Mesenchymal stem cell (in vitro differentiated cells and primary cell): ENCODE measurements at regions not wholly inside any gene's neighbourhood (a gene's known extent, or its start where the extent isn't known, plus 50 kb on each side); places are given as distances from the start of the nearest gene placed in this dataset.
A peak's percentile ranks its signal among the peaks of the same experiment; 100 is the strongest.
"Not testable (repeated sequence)": the region's sequence is repeated elsewhere in the genome, so short reads cannot be mapped to it uniquely, and the experiment has no call there.

ENCODE experiments used
- DNase-seq: peaks from one replicate; pipeline ENCODE4 v3.0.0-alpha.2; 2013
- H2AFZ ChIP-seq: one replicate; pipeline ENCODE4 v1.6.1; 2013; ENCODE audit warnings: low read depth, mild to moderate bottlenecking, control low read depth, inconsistent platforms, low read length, moderate library complexity
- H2AK5ac ChIP-seq: 2 replicates; pipeline ENCODE4 v1.6.1; 2013; ENCODE audit warnings: low read length, moderate library complexity, mild to moderate bottlenecking, inconsistent platforms; ENCODE audit not compliant: severe bottlenecking
- H2BK120ac ChIP-seq: one replicate; pipeline ENCODE4 v1.6.1; 2013; ENCODE audit warnings: low read depth, mild to moderate bottlenecking, inconsistent platforms, low read length, moderate library complexity
- H2BK12ac ChIP-seq, 2 experiments: one replicate each; pipeline ENCODE4 v1.6.1; 2013; ENCODE audit warnings: inconsistent platforms in 2 of 2, low read length in 2 of 2, mild to moderate bottlenecking in 2 of 2, moderate library complexity in 2 of 2, control low read depth in 1 of 2
- H2BK15ac ChIP-seq: one replicate; pipeline ENCODE4 v1.6.1; 2013; ENCODE audit warnings: mild to moderate bottlenecking, low read depth, inconsistent platforms; ENCODE audit not compliant: poor library complexity, severe bottlenecking
- H2BK5ac ChIP-seq: 2 replicates; pipeline ENCODE4 v1.6.1; 2013; ENCODE audit warnings: low read depth, mild to moderate bottlenecking, low read length, control low read depth, inconsistent platforms; ENCODE audit not compliant: poor library complexity, severe bottlenecking
- H3K14ac ChIP-seq, 2 experiments: one replicate each; pipeline ENCODE4 v1.6.1; 2013; ENCODE audit warnings: inconsistent platforms in 2 of 2, low read length in 2 of 2, control low read depth in 1 of 2, mild to moderate bottlenecking in 1 of 2, moderate library complexity in 1 of 2
- H3K18ac ChIP-seq, 2 experiments: one replicate each; pipeline ENCODE4 v1.6.1; 2013; ENCODE audit warnings: inconsistent platforms in 2 of 2, low read length in 2 of 2, control low read depth in 1 of 2, low read depth in 1 of 2, mild to moderate bottlenecking in 1 of 2
- H3K23ac ChIP-seq, 2 experiments: one replicate each; pipeline ENCODE4 v1.6.1; 2013; ENCODE audit warnings: inconsistent platforms in 2 of 2, low read length in 2 of 2, mild to moderate bottlenecking in 2 of 2, moderate library complexity in 2 of 2, control low read depth in 1 of 2
- H3K27ac ChIP-seq: 2 replicates; pipeline ENCODE4 v1.5.1; 2013; ENCODE audit warnings: mild to moderate bottlenecking, moderate library complexity, low read length, control low read depth, inconsistent platforms; ENCODE audit not compliant: poor library complexity, severe bottlenecking
- H3K27me3 ChIP-seq, 2 experiments: 2 replicates each; pipeline versions ENCODE4 v1.6.1 to v1.7.0; 2013; ENCODE audit warnings: low read length in 2 of 2, mild to moderate bottlenecking in 2 of 2, moderate library complexity in 2 of 2, control low read depth in 1 of 2, inconsistent platforms in 1 of 2; ENCODE audit not compliant: control insufficient read depth in 1 of 2, insufficient read depth in 1 of 2
- H3K36me3 ChIP-seq, 2 experiments: 2 replicates each; pipeline versions ENCODE4 v1.6.1 to v1.7.0; 2013; ENCODE audit warnings: low read length in 2 of 2, control low read depth in 1 of 2, inconsistent platforms in 1 of 2, low read depth in 1 of 2, mild to moderate bottlenecking in 1 of 2; ENCODE audit not compliant: insufficient read depth in 2 of 2, control insufficient read depth in 1 of 2
- H3K4ac ChIP-seq, 2 experiments: one replicate each; pipeline ENCODE4 v1.6.1; 2013; ENCODE audit warnings: inconsistent platforms in 2 of 2, low read length in 2 of 2, mild to moderate bottlenecking in 2 of 2, moderate library complexity in 2 of 2, control low read depth in 1 of 2, low read depth in 1 of 2
- H3K4me1 ChIP-seq: 2 replicates; pipeline ENCODE4 v1.6.1; 2013; ENCODE audit warnings: low read depth, low read length, control low read depth; ENCODE audit not compliant: control insufficient read depth, insufficient read depth
- H3K4me2 ChIP-seq: 2 replicates; pipeline ENCODE4 v1.6.1; 2013; ENCODE audit warnings: low read length, mild to moderate bottlenecking, inconsistent platforms; ENCODE audit not compliant: poor library complexity, severe bottlenecking
- H3K4me3 ChIP-seq, 2 experiments: 2 replicates each; pipeline versions ENCODE4 v1.5.1 to v1.7.0; 2013; ENCODE audit warnings: low read length in 2 of 2, mild to moderate bottlenecking in 2 of 2, control low read depth in 1 of 2, low read depth in 1 of 2; ENCODE audit not compliant: insufficient read depth in 1 of 2
- H3K79me1 ChIP-seq: replicated peaks from 2 replicates; pipeline ENCODE4 v1.6.1; 2013; ENCODE audit warnings: mild to moderate bottlenecking, control low read depth, low read length, inconsistent platforms; ENCODE audit not compliant: poor library complexity, severe bottlenecking
- H3K9ac ChIP-seq: 2 replicates; pipeline ENCODE4 v1.7.0; 2013; ENCODE audit warnings: mild to moderate bottlenecking, low read length, moderate library complexity
- H3K9me3 ChIP-seq: 2 replicates; pipeline ENCODE4 v1.7.0; 2013; ENCODE audit warnings: mild to moderate bottlenecking, low read length; ENCODE audit not compliant: control insufficient read depth
- H4K8ac ChIP-seq: one replicate; pipeline ENCODE4 v1.6.1; 2013; ENCODE audit warnings: inconsistent platforms, mild to moderate bottlenecking, low read length, moderate library complexity
- H4K91ac ChIP-seq: one replicate; pipeline ENCODE4 v1.6.1; 2013; ENCODE audit warnings: mild to moderate bottlenecking, low read length, inconsistent platforms
- WGBS: methylation state at CpG from one replicate; pipeline ENCODE4 v1.1.7; 2013; ENCODE audit warnings: mixed read lengths; 5-methylcytosine and 5-hydroxymethylcytosine counted together

DNA sequence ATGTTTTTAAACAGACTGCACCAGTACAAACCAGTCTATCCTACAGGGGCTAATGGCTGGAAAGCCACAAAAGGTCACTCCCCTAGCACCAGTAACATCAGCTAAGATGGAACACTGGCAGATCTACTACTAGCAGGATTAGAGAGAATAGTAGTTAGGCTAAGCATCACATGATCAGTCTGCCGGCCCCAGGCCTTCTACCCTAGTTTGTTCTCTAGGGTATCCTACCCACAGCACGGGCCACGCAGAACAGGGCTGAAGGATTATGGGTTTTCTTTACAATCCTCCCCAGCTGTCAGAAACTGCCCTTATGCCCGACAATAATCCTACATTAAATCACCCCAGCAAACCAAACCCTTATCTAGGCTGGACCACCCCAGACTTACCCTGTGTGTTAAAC lies 156.0 kb downstream of the LY86 start:
- H2BK120ac ChIP-seq, result no peak overlapping the region
- no peak for DNase-seq
- H3K4me1 ChIP-seq, result peaks cover 8% of the 10 kb centered on the region
- H3K18ac ChIP-seq, result no peak overlapping the region
- no peak overlapping the region for H4K8ac ChIP-seq
- no peak overlapping the region for H3K27ac ChIP-seq
- H2BK5ac ChIP-seq, result no peak overlapping the region
- no peak overlapping the region for H3K23ac ChIP-seq
- no peak overlapping the region for H4K91ac ChIP-seq
- H3K14ac ChIP-seq, result no peak overlapping the region
- H2AK5ac ChIP-seq, result no peak overlapping the region
- no peak overlapping the region for H3K4me3 ChIP-seq
- no peak overlapping the region for H2BK15ac ChIP-seq
- 88% methylated on average over 4 of the region's 4 CpGs for WGBS
- no peak overlapping the region for H3K4me2 ChIP-seq
- H3K9me3 ChIP-seq, result no peaks in the 10 kb centered on the region
- H2BK12ac ChIP-seq, result no peak overlapping the region
- no peak overlapping the region for H2AFZ ChIP-seq
- no peak overlapping the region for H3K9ac ChIP-seq
- H3K79me1 ChIP-seq, result no peaks in the 10 kb centered on the region
- H3K36me3 ChIP-seq, result no peaks in the 10 kb centered on the region
- H3K27me3 ChIP-seq, result peaks cover 0 to 6% of the 10 kb centered on the region in 2 experiments
- no peak overlapping the region for H3K4ac ChIP-seq

DNA sequence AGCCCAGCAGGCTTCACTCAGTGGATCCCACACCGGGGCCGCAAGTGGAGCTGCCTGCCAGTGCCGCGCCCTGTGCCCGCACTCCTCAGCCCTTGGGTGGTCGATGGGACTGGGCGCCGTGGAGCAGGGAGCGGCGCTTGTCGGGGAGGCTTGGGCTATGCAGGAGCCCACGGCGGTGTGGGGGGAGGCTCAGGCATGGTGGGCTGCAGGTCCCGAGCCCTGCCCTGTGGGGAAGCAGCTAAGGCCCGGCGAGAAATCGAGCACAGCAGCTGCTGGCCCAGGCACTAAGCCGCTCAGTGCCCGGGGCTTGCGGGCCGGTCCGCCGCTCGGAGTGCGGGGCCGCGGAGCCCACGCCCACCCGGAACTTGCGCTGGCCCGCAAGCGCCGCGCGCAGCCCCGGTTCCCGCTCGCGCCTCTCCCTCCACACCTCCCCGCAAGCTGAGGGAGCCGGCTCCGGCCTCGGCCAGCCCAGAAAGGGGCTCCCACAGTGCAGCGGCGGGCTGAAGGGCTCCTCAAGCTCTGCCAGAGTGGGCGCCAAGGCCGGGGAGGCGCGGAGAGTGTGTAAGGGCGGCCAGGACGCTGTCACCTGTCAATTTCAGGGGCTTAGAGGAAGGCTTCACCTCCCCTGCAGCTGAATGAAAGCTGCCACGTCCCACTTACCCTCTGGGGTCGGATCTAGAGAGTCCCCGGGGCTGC lies 157.3 kb downstream of the LY86 start:
- 96% methylated on average over 46 of the region's 54 CpGs for WGBS

DNA sequence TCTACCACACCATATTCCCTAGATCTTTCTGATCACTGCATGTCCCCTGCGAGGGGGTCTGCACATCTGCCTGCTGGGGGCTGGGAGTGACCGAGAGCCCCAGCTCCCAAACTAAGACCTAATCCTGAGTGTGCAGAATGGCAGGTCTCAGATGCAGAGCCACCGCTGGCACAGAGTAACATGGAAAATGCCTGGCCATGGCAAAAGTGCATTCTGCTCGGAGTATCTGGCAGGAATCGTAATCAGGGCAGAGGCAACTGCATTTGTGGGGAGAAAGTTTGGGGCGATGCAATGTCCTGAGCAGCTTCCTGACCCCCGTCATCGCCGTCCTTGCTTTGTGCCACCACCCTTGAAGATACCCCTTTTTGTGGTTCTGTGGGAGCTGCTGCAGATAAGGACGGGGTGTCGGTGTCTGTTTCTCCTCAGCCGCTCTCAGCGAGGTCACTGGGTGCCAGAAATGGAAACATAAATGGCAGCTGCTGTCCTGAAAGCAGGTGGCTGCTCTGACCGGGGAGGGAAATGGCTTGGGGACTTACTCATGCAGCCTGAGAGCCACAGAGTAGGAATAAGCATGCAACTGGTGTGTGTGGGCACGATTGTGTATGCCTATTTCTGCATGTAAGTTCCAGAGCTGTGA lies 157.9 kb downstream of the LY86 start:
- Histone ChIP-seq H3K9ac (no peak overlapping the region), H2BK12ac (peak overlapping the region in 1 of 2 experiments; percentile 17), H3K4me2 (no peak overlapping the region), H3K14ac (peak overlapping the region in 1 of 2 experiments; percentile 84), H3K4me1 (peaks cover 22% of the 10 kb centered on the region), H3K9me3 (no peaks in the 10 kb centered on the region), H2AK5ac (no peak overlapping the region), H2BK15ac (no peak overlapping the region), H3K27me3 (peaks cover 0 to 6% of the 10 kb centered on the region in 2 experiments), H2BK120ac (no peak overlapping the region), H3K23ac (no peak overlapping the region), H4K8ac (no peak overlapping the region), H3K4me3 (no peak overlapping the region), H3K79me1 (no peaks in the 10 kb centered on the region), H2AFZ (no peak overlapping the region), H3K36me3 (no peaks in the 10 kb centered on the region), H4K91ac (peak overlapping the region; percentile 77), H2BK5ac (no peak overlapping the region), H3K4ac (peak overlapping the region in 1 of 2 experiments; percentile 38), H3K27ac (no peak overlapping the region), H3K18ac (peak overlapping the region in 1 of 2 experiments; percentile 67)
- DNase-seq, result peak; percentile 68
- WGBS, result 62% methylated on average over 14 of the region's 15 CpGs

More for the DNA sequence above, 157.3 kb downstream of the LY86 start:
- not testable (repeated sequence) for H2BK5ac ChIP-seq, H2AK5ac ChIP-seq, H3K79me1 ChIP-seq, H2AFZ ChIP-seq, H3K23ac ChIP-seq, DNase-seq, H3K4ac ChIP-seq, H2BK15ac ChIP-seq, H4K8ac ChIP-seq, H3K4me2 ChIP-seq, H3K9me3 ChIP-seq, H3K36me3 ChIP-seq, H2BK120ac ChIP-seq, H3K14ac ChIP-seq, H3K27me3 ChIP-seq, H3K27ac ChIP-seq, H3K4me3 ChIP-seq, H3K9ac ChIP-seq
- H2BK12ac ChIP-seq, result peak overlapping the region in 1 of 2 experiments; percentile 63
- peak overlapping the region in 1 of 2 experiments; percentile 63 for H3K18ac ChIP-seq
- H3K4me1 ChIP-seq, result peaks cover 18% of the 10 kb centered on the region
- peak overlapping the region; percentile 77 for H4K91ac ChIP-seq

DNA sequence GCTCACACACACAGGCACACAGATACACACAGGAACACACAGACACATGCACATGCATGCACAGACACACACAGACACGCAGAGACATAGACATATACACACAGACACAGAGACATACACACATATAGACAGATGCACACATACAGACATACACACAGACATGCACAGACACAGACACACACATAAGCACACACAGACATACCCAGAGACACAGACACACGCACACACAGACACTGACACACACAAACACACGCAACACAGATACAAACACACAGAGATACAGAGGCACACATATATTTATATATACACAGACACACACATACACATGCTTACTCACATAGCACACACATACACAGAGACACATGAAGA lies 158.4 kb downstream of the LY86 start:
- Histone ChIP-seq H3K9me3 (no peaks in the 10 kb centered on the region), H2BK120ac (no peak overlapping the region), H3K4ac (no peak overlapping the region), H3K9ac (no peak overlapping the region), H3K36me3 (no peaks in the 10 kb centered on the region), H3K23ac (no peak overlapping the region), H4K8ac (peak overlapping the region; percentile 1), H3K4me1 (peaks cover 27% of the 10 kb centered on the region), H4K91ac (no peak overlapping the region), H3K18ac (peak overlapping the region in 1 of 2 experiments; percentile 67), H2AFZ (no peak overlapping the region), H3K79me1 (no peaks in the 10 kb centered on the region), H2AK5ac (no peak overlapping the region), H3K4me3 (no peak overlapping the region), H3K14ac (peak overlapping the region in 1 of 2 experiments; percentile 63), H3K27me3 (peaks cover 0 to 6% of the 10 kb centered on the region in 2 experiments), H2BK12ac (peak overlapping the region in 1 of 2 experiments; percentile 70), H3K27ac (no peak overlapping the region), H3K4me2 (no peak overlapping the region), H2BK15ac (no peak overlapping the region), H2BK5ac (no peak overlapping the region)
- 96% methylated on average over 3 of the region's 3 CpGs for WGBS
- no peak for DNase-seq
